ENCODE measurements at regions not wholly inside any gene's neighbourhood (a gene's known extent, or its start where the extent isn't known, plus 50 kb on each side); places are given as distances from the start of the nearest gene placed in this dataset.

DNA sequence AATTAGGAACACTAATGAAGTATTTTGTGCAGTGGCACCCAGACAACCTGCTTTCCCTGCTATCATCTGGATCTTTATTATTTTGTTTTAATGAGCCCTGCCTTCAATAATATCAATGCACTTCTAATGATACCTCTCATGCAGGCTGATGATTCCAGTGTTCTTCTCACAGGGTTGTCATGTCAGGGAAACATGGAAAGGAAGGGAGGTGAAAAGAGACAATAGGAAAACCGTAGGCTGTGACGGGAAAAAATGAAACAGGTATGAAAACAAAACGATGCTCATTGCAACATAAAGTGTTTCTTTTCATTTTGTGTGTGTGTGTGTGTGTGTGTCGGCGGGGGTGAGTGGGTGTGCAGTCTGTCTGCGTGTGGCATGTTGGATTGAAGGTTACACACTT lies 102.6 kb upstream of the CTBP2 start:
- H2AFZ ChIP-seq (ENCODE audit: low read length) = no peak overlapping the region
- H2BK12ac ChIP-seq (ENCODE audit: low read length) = no peak overlapping the region
- DNase-seq (ENCODE audit: low spot score) = no peak
- H3K23ac ChIP-seq (ENCODE audit: low read depth, low read length, poor library complexity) = no peak overlapping the region
- H2BK5ac ChIP-seq (ENCODE audit: low read length) = no peak overlapping the region
- H3K36me3 ChIP-seq (replicated peaks in 1 of 2; ENCODE audit: control insufficient read depth in 2 of 2, insufficient read depth in 2 of 2, low read length in 2 of 2) = no peaks in the 10 kb centered on the region
- no peak overlapping the region for H3K27ac ChIP-seq (replicated peaks; ENCODE audit: low read length)
- H3K9ac ChIP-seq (ENCODE audit: low read depth, low read length, poor library complexity) = no peak overlapping the region
- H3K4me2 ChIP-seq (ENCODE audit: insufficient read depth, low read length, poor library complexity, severe bottlenecking) = no peak overlapping the region
- H3K9me3 ChIP-seq (replicated peaks in 1 of 2; ENCODE audit: control insufficient read depth in 2 of 2, insufficient read depth in 1 of 2, low read depth in 1 of 2, low read length in 2 of 2) = no peaks in the 10 kb centered on the region
- no peak overlapping the region for H2AK5ac ChIP-seq (ENCODE audit: low read depth, low read length)
- no CpG with 5 or more reads among the region's 6 CpGs for WGBS, 2 donors (ENCODE audit: extremely low coverage in 2 of 2, insufficient read length in 2 of 2, insufficient replicate concordance in 1 of 2)
- no peak overlapping the region for H3K4me3 ChIP-seq (ENCODE audit: low read length in 2 of 2)
- H4K8ac ChIP-seq (ENCODE audit: low read depth, low read length) = no peak overlapping the region
- H3K18ac ChIP-seq (ENCODE audit: low read length) = no peak overlapping the region
- H4K91ac ChIP-seq (ENCODE audit: low read depth, low read length, poor library complexity) = no peak overlapping the region
- no peak overlapping the region for H3K14ac ChIP-seq (ENCODE audit: low read length)
- no peaks in the 10 kb centered on the region for H3K4me1 ChIP-seq (ENCODE audit: control insufficient read depth in 2 of 2, insufficient read depth in 1 of 2, low read depth in 1 of 2, low read length in 2 of 2)
- no peak overlapping the region for H2BK15ac ChIP-seq (ENCODE audit: low read length)
- no peaks in the 10 kb centered on the region for H3K79me1 ChIP-seq (ENCODE audit: low read depth, low read length)
- H2BK120ac ChIP-seq (ENCODE audit: low read depth, low read length) = no peak overlapping the region
- H3K27me3 ChIP-seq (ENCODE audit: control insufficient read depth in 3 of 3, insufficient read depth in 3 of 3, low read depth in 1 of 3, low read length in 3 of 3) = peaks cover 0 to 3% (median 0%) of the 10 kb centered on the region in 3 experiments
- H3K4ac ChIP-seq (ENCODE audit: low read length) = no peak overlapping the region

DNA sequence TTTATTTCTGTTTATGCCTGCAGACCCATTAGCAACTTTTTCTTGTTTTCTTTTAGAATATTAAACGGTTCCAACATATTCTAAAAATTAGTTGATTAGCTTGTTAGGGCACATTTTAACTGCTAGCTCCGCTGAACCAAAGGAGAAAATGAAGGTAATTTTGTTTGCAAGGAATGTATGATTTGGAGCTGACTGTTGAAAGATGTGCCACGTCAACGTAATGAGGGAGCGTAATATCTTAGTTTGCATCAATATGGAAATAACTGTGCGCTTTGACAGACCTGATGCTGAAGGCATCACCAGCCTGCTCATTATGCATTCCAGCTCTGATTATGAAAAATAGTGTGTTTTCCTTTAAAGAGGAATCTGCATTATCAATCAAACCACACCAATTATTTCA lies 102.0 kb upstream of the CTBP2 start:
- Histone ChIP-seq H2BK15ac (ENCODE audit: low read length) (no peak overlapping the region), H3K4me3 (ENCODE audit: low read length in 2 of 2) (no peak overlapping the region), H4K8ac (ENCODE audit: low read depth, low read length) (no peak overlapping the region), H2BK120ac (ENCODE audit: low read depth, low read length) (no peak overlapping the region), H2BK12ac (ENCODE audit: low read length) (no peak overlapping the region), H3K36me3 (replicated peaks in 1 of 2; ENCODE audit: control insufficient read depth in 2 of 2, insufficient read depth in 2 of 2, low read length in 2 of 2) (no peaks in the 10 kb centered on the region), H3K4me2 (ENCODE audit: insufficient read depth, low read length, poor library complexity, severe bottlenecking) (no peak overlapping the region), H2AK5ac (ENCODE audit: low read depth, low read length) (no peak overlapping the region), H3K9ac (ENCODE audit: low read depth, low read length, poor library complexity) (no peak overlapping the region), H4K91ac (ENCODE audit: low read depth, low read length, poor library complexity) (no peak overlapping the region), H3K4me1 (ENCODE audit: control insufficient read depth in 2 of 2, insufficient read depth in 1 of 2, low read depth in 1 of 2, low read length in 2 of 2) (peaks cover 0 to 2% of the 10 kb centered on the region in 2 donors), H3K18ac (ENCODE audit: low read length) (no peak overlapping the region), H3K4ac (ENCODE audit: low read length) (no peak overlapping the region), H3K27ac (replicated peaks; ENCODE audit: low read length) (no peak overlapping the region), H2AFZ (ENCODE audit: low read length) (no peak overlapping the region), H3K27me3 (ENCODE audit: control insufficient read depth in 3 of 3, insufficient read depth in 3 of 3, low read depth in 1 of 3, low read length in 3 of 3) (peaks cover 0 to 3% (median 0%) of the 10 kb centered on the region in 3 experiments), H3K9me3 (replicated peaks in 1 of 2; ENCODE audit: control insufficient read depth in 2 of 2, insufficient read depth in 1 of 2, low read depth in 1 of 2, low read length in 2 of 2) (peaks cover 0 to 5% of the 10 kb centered on the region in 2 donors), H3K23ac (ENCODE audit: low read depth, low read length, poor library complexity) (no peak overlapping the region), H3K14ac (ENCODE audit: low read length) (no peak overlapping the region), H3K79me1 (ENCODE audit: low read depth, low read length) (no peaks in the 10 kb centered on the region), H2BK5ac (ENCODE audit: low read length) (no peak overlapping the region)
- no peak for DNase-seq (ENCODE audit: low spot score)
- no CpG with 5 or more reads among the region's 6 CpGs for WGBS, 2 donors (ENCODE audit: extremely low coverage in 2 of 2, insufficient read length in 2 of 2, insufficient replicate concordance in 1 of 2)

DNA sequence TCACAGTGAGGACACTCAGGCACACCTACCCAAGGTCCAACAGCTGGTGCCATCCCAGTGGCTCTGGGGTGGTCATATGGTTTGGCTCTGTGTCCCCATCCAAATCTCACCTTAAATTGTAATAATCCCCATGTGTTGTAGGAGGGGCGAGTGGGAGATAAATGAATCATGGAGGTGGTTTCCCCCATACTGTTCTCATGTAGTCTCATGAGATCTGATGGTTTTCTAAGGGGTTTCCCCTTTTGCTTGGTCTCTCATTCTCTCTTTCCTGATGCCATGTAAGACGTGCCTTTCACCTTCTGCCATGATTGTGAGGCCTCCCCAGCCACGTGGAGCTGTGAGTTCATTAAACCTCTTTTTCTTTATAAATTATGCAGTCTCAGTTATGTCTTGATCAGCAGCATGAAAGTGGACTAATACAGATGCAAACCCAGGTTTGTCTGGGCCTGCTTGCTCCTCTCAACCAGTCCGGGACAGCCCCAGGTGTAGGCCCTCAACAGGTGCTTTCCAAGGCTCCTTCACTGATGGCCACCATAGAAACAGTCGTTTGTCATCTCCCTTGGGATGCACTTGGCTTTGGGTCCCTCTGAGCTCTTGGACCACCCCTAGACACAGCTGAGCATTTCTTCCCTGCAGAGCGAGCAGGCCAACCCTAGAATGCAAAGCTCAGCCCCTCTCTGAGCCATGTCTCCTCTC lies 101.3 kb upstream of the CTBP2 start:
- H2AFZ ChIP-seq (ENCODE audit: low read length) = no peak overlapping the region
- no peaks in the 10 kb centered on the region for H3K27me3 ChIP-seq (ENCODE audit: control insufficient read depth in 3 of 3, insufficient read depth in 3 of 3, low read depth in 1 of 3, low read length in 3 of 3)
- H3K4me2 ChIP-seq (ENCODE audit: insufficient read depth, low read length, poor library complexity, severe bottlenecking) = no peak overlapping the region
- H3K27ac ChIP-seq (replicated peaks; ENCODE audit: low read length) = no peak overlapping the region
- H3K4me1 ChIP-seq (ENCODE audit: control insufficient read depth in 2 of 2, insufficient read depth in 1 of 2, low read depth in 1 of 2, low read length in 2 of 2) = peaks cover 0 to 2% of the 10 kb centered on the region in 2 donors
- no peak overlapping the region for H2BK5ac ChIP-seq (ENCODE audit: low read length)
- no peak overlapping the region for H3K4me3 ChIP-seq (ENCODE audit: low read length in 2 of 2)
- H2AK5ac ChIP-seq (ENCODE audit: low read depth, low read length) = no peak overlapping the region
- no peak overlapping the region for H3K14ac ChIP-seq (ENCODE audit: low read length)
- no peaks in the 10 kb centered on the region for H3K36me3 ChIP-seq (replicated peaks in 1 of 2; ENCODE audit: control insufficient read depth in 2 of 2, insufficient read depth in 2 of 2, low read length in 2 of 2)
- no peak overlapping the region for H2BK15ac ChIP-seq (ENCODE audit: low read length)
- H2BK120ac ChIP-seq (ENCODE audit: low read depth, low read length) = no peak overlapping the region
- H3K9ac ChIP-seq (ENCODE audit: low read depth, low read length, poor library complexity) = no peak overlapping the region
- no peak overlapping the region for H4K91ac ChIP-seq (ENCODE audit: low read depth, low read length, poor library complexity)
- H3K9me3 ChIP-seq (replicated peaks in 1 of 2; ENCODE audit: control insufficient read depth in 2 of 2, insufficient read depth in 1 of 2, low read depth in 1 of 2, low read length in 2 of 2) = peaks cover 0 to 5% of the 10 kb centered on the region in 2 donors
- H2BK12ac ChIP-seq (ENCODE audit: low read length) = no peak overlapping the region
- DNase-seq (ENCODE audit: low spot score) = no peak
- no peaks in the 10 kb centered on the region for H3K79me1 ChIP-seq (ENCODE audit: low read depth, low read length)
- H4K8ac ChIP-seq (ENCODE audit: low read depth, low read length) = no peak overlapping the region
- no peak overlapping the region for H3K18ac ChIP-seq (ENCODE audit: low read length)
- H3K23ac ChIP-seq (ENCODE audit: low read depth, low read length, poor library complexity) = no peak overlapping the region
- no peak overlapping the region for H3K4ac ChIP-seq (ENCODE audit: low read length)
- no CpG with 5 or more reads among the region's 6 CpGs for WGBS, 2 donors (ENCODE audit: extremely low coverage in 2 of 2, insufficient read length in 2 of 2, insufficient replicate concordance in 1 of 2)

DNA sequence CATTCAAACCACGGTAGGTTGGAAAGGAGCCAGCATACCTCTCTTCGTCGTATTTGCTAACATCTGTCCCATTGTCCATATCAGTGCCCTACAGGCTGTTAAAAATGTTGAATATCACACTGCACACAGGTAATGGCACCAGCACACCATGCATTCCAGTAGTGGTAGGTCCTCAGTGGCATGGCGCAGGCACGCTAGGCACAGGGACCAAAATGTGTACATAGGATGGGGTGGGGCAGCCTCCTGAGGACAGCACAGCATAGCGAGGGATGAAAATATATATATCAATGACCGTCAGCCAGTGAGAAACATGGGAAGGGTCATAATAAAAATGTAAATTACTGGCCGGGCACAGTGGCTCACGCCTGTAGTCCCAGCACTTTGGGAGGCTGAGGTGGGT lies 99.9 kb upstream of the CTBP2 start:
- Histone ChIP-seq H3K27me3 (ENCODE audit: control insufficient read depth in 3 of 3, insufficient read depth in 3 of 3, low read depth in 1 of 3, low read length in 3 of 3) (no peaks in the 10 kb centered on the region), H2BK15ac (ENCODE audit: low read length) (no peak overlapping the region), H3K4me3 (ENCODE audit: low read length in 2 of 2) (no peak overlapping the region), H3K14ac (ENCODE audit: low read length) (no peak overlapping the region), H4K91ac (ENCODE audit: low read depth, low read length, poor library complexity) (peak overlapping the region; percentile 69), H2AFZ (ENCODE audit: low read length) (no peak overlapping the region), H3K18ac (ENCODE audit: low read length) (no peak overlapping the region), H2AK5ac (ENCODE audit: low read depth, low read length) (no peak overlapping the region), H3K9me3 (replicated peaks in 1 of 2; ENCODE audit: control insufficient read depth in 2 of 2, insufficient read depth in 1 of 2, low read depth in 1 of 2, low read length in 2 of 2) (peaks cover 0 to 5% of the 10 kb centered on the region in 2 donors), H3K36me3 (replicated peaks in 1 of 2; ENCODE audit: control insufficient read depth in 2 of 2, insufficient read depth in 2 of 2, low read length in 2 of 2) (no peaks in the 10 kb centered on the region), H3K4me2 (ENCODE audit: insufficient read depth, low read length, poor library complexity, severe bottlenecking) (no peak overlapping the region), H3K9ac (ENCODE audit: low read depth, low read length, poor library complexity) (no peak overlapping the region), H3K79me1 (ENCODE audit: low read depth, low read length) (no peaks in the 10 kb centered on the region), H3K4me1 (ENCODE audit: control insufficient read depth in 2 of 2, insufficient read depth in 1 of 2, low read depth in 1 of 2, low read length in 2 of 2) (peaks cover 0 to 2% of the 10 kb centered on the region in 2 donors), H2BK5ac (ENCODE audit: low read length) (no peak overlapping the region), H3K4ac (ENCODE audit: low read length) (no peak overlapping the region), H2BK120ac (ENCODE audit: low read depth, low read length) (no peak overlapping the region), H4K8ac (ENCODE audit: low read depth, low read length) (no peak overlapping the region), H2BK12ac (ENCODE audit: low read length) (no peak overlapping the region), H3K27ac (replicated peaks; ENCODE audit: low read length) (no peak overlapping the region), H3K23ac (ENCODE audit: low read depth, low read length, poor library complexity) (no peak overlapping the region)
- no CpG with 5 or more reads among the region's 9 CpGs for WGBS, 2 donors (ENCODE audit: extremely low coverage in 2 of 2, insufficient read length in 2 of 2, insufficient replicate concordance in 1 of 2)
- no peak for DNase-seq (ENCODE audit: low spot score)

Measured in neuronal stem cell (in vitro differentiated cells).